ENCODE measurements at regions not wholly inside any gene's neighbourhood (a gene's known extent, or its start where the extent isn't known, plus 50 kb on each side); places are given as distances from the start of the nearest gene placed in this dataset.
A peak's percentile ranks its signal among the peaks of the same experiment; 100 is the strongest.

DNA sequence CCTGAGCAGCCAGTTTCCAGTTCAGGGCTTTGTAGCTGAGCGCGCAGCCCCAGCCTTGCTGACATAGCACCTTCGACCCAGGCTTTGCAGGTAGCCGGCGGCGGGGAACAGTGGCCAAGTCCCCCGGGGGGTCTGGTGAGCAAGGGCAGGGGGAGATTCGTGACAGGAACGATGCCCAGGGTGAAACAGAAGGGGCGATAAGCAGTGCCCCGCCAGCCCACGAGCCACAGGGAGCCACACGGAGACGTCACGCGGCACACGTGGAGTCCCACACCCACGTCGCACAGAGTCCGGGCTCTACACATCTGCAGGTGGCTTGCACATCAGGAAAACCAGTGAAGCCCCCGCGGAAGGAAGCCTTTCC lies 127.2 kb downstream of the SOX1 start:
- DNase-seq (ENCODE audit: low spot score) = peak; percentile 58

- no peak for DNase-seq (ENCODE audit: low spot score)
Measured at GRCh38 chr13:112194579-112194978, 127.6 kb downstream of the SOX1 start.

DNA sequence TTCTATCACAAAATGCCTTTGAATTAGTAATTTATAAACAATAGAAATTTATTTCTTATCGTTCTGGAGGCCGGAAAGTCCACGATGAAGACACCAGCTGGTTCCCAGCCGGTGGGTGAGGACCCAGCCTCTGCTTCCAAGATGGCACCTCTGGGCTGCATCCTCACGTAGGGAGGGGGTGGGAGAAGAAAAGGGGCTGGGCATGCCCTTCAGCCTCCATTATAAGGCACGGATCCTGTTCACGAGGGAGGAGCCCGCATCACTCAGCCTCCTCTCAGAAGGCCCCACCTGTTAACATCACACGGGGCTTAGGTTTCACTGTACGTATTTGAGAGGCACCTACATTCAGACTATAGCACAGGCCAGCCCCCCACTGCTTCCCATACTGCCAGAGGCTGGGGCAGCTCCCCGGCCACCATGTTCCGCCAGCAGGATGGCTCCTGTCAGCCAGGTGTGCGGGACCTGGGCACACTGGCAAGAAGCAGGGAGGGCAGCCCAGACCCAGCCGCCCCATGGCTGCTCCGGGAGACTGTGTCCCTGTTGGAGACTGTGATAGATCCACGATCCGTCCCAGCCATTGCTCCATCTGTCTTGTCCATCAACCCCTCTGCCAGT lies 131.6 kb downstream of the SOX1 start:
- peak; percentile 55 for DNase-seq (ENCODE audit: low spot score)

- DNase-seq (ENCODE audit: low spot score) = peak; percentile 37
Measured at GRCh38 chr13:112200200-112200599, 133.3 kb downstream of the SOX1 start.

DNA sequence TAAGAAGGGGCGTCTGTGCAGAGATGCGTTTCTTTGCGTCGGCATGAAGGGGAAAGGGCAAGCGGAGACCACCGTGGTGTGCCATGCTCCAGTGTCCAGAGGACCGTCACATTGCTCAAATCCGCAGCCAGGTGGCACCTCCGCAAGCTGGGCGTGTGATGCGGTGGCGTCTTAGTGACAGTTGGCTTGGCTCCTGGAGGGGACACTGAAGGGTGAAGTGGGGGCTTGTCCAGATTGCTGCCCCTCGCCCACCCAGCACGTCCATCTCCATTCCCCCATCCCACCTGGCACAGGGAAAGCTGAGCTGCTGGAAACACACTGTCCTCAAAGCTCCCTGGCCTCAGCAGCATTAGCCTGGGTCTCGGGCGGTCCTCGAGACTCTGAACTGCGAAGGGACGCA lies 135.3 kb downstream of the SOX1 start:
- DNase-seq (ENCODE audit: low spot score) = no peak

- DNase-seq (ENCODE audit: low spot score) = no peak
Measured at GRCh38 chr13:112202966-112203365, 136.0 kb downstream of the SOX1 start.

- DNase-seq (ENCODE audit: low spot score) = no peak
Measured at GRCh38 chr13:112203614-112204013, 136.7 kb downstream of the SOX1 start.

DNA sequence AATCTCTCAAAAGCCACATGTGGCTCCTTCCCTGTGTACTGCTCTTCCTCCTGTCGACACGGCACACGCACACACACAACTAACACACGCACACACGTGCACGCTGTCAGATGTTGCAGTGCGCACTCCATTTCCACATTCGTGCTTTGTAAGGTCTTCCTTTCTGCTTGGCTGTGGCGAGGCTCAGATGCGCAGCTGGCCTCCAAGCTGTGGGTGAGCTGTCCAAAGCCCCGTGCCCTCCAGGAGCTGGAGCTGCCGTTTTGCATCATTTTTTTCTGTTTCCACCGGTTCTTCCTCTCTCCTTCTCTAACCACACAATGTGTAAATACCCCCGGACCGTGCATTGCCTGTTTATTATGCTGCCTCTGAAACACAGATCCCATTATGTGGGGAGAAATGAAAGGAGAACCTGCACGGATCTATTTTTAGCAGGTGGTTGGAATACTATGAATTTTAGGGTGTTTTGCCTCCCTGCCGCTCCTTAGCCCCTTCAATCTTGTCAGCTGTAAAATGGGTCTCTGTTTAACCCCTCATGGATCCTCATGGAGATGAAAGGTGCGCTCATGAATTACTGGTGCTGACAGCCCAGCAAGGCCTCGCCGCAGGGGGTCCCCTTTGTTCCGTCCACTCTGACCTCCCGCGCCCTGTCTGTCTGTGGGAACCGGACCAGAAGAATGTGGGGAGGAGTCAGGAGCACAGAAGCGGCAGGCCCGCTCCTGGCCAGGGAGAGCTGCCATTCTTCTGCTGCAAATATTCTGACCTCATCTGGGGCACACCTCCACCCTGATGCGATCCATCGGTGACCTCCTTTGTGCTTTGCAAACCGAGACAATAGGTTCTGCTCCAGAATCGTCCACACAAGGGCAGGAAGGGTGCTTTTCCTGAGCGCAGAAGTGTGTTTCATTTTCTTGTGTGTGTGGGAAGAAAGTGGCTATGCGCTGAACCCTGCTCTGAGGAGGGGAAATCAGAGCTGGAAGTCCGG lies 137.7 kb downstream of the SOX1 start:
- peak; percentile 38 for DNase-seq (ENCODE audit: low spot score)

GRCh38 chr13:112205990-112206389 lies 139.0 kb downstream of the SOX1 start:
- peak; percentile 44 for DNase-seq (ENCODE audit: low spot score)

- peak; percentile 20 for DNase-seq (ENCODE audit: low spot score)
Measured at GRCh38 chr13:112207129-112207528, 140.2 kb downstream of the SOX1 start.

DNA sequence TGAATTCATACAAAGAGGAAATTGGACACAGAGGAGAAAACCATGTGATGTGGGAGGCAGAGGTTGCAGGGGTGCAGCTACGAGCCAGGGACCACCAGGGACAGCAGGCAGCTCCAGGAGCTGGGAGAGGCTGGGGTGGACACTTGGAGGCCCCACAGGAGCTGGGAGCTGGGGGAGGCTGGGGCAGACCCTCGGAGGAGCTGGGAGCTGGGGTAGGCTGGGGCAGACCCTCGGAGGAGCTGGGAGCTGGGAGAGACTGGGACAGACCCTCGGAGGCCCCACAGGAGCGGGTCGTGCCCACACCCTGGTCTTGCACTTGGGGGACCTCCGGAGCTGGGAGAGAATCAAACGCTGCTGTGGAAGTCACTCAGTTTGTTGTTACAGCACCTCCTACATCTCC lies 141.7 kb downstream of the SOX1 start:
- peak; percentile 46 for DNase-seq (ENCODE audit: low spot score)

DNA sequence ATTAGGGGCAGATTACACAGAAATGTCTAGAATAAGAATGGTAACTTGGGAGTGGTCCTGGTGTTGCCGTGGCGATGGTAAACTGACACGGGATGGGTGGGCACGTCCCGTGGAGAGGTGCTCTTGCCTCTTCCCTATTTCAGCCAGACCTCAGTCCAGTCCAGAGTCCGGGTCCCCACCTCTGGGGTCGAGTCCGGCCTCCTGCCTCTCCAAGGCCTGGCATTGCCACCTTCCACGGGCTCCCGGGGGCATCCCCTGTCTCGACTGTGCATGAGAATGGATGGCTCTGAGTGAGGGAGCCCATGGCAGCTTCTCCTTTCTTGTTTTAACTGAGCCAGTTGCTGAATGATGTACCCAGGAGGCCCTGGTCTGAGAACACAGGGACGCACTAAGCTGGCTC lies 142.3 kb downstream of the SOX1 start:
- peak; percentile 47 for DNase-seq (ENCODE audit: low spot score)

DNA sequence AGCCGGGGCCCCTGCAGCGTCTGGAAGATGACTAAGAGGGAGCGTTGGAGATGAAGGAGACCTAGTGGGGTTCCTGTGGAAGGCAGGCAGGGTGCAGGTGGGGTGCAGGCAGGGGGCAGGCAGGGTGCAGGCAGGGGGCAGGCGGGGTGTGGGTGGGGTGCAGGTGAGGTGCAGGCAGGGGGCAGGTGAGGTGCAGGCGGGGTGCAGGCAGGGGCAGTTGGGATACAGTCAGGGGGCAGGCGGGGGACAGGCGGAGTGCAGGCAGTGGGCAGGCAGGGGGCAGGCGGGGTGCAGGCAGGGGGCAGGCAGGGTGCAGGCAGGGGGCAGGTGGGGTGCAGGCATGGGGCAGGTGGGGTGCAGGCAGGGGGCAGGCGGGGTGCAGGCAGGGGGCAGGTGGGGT lies 142.8 kb downstream of the SOX1 start:
- DNase-seq (ENCODE audit: low spot score) = peak; percentile 53

DNA sequence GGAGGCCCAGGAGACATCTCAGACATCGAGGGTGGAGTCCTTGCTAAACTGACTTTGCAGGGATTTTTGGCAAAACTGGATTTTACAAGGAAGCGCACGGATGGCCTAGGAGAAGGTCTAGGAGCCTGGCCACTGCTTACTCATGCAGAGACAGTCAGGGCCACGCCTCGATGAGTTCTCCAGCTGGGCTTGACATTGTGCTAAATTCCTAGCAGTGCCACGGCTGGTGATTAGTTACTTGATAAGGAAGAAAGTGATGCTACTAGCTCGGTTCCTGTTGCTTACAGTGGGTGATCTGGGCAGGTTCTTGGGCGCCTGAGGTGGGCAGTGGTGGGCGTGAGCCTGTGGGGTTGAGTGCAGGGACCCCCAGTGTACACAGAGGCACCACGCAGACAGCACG lies 143.4 kb downstream of the SOX1 start:
- peak; percentile 55 for DNase-seq (ENCODE audit: low spot score)

GRCh38 chr13:112212533-112212932 lies 145.6 kb downstream of the SOX1 start:
- DNase-seq (ENCODE audit: low spot score) = no peak

DNA sequence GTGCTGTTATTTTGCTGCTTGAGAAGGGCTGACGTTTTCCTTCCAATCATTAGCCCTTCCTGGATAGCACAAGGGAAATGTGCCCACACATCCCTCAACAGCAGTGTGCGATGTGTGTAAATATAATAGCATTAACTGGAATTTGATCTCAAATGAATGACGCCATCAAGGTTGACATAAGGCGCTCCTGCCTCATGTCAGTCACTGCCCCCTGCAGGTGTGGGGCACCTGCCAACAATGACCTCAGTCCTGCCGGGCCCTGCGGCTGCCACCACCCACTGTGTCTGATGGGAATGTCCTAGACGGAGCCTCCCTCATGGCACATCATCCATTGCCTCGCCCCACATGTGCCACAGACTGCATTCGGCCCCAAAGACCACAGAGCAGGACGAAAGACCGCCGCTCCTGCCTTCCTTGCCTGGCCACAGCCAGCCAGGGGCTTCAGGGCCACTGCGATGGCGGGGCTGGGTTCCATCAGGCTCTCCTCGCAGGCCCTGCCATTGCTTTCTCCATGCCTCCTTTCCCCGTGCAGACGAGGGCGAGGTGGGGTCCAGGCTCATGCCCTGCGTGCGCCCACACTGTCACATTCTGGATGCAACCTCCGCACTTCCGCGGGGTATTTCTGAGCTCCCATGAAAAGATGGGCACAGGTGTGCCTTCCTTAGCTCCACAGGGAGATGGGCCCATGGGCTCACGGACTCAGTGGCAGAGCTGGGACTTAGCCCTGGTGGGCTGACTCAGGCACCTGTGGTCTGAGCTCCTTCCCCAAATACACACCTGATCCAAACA lies 146.7 kb downstream of the SOX1 start:
- peak; percentile 53 for DNase-seq (ENCODE audit: low spot score)

DNA sequence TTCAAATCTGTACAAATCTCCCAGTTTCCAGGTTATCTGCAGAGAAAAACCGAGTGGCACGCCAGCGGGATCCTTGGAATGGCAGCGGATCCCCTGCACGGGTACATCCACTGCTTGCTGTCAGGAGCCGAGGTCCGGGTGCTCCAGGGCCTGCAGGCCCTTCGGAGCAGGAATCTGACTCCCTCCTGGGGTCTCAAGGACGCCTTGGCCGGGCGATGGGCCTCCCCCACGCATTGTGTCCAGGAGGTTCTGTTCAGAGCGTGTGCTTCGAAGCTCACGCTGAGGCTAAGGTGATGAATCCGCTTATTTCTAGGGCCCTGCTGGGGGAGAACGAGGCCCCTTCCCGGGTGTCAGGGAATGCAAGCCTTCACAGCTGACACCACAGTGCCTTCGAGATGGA lies 148.9 kb downstream of the SOX1 start:
- DNase-seq (ENCODE audit: low spot score) = no peak

DNA sequence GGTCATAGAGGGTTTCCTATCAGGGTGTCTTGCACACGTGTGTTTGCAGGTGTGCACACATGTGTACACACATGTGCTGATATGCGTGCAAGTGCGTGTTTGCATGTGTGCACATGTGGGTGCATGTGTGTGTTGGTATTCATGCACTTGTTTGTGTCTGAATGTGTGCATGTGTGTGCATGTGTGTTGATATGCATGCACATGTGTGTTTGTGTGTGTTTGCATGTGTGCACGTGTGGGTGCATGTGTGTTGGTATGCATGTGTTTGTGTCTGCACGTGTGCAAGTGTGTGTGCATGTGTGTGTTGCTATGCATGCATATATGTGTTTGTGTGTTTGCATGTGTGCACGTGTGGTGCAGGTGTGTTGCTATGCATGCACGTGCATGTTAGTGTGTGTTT lies 150.5 kb downstream of the SOX1 start:
- DNase-seq (ENCODE audit: low spot score) = peak; percentile 12

GRCh38 chr13:112218416-112218815 lies 151.5 kb downstream of the SOX1 start:
- DNase-seq (ENCODE audit: low spot score) = peak; percentile 22

DNA sequence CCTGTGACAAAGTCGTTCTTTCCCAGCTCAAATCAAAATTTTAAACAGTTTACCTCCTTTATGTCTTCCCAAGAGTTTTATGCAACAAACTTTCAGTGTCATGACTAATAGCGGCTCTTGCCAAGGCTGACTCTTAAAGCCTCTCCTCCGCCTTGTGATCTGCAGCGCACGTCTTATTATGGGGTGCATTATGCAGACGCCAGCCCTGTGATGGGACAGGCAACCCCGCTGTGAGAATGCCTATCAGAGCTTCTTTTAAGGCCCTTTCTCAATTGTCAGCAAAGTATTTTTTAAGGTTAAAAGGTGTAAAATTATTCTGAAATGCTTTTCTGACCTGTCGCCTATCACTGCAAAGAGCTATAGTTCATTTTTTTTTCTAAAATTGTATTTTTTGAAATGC lies 152.8 kb downstream of the SOX1 start:
- no peak for DNase-seq (ENCODE audit: low spot score)

DNA sequence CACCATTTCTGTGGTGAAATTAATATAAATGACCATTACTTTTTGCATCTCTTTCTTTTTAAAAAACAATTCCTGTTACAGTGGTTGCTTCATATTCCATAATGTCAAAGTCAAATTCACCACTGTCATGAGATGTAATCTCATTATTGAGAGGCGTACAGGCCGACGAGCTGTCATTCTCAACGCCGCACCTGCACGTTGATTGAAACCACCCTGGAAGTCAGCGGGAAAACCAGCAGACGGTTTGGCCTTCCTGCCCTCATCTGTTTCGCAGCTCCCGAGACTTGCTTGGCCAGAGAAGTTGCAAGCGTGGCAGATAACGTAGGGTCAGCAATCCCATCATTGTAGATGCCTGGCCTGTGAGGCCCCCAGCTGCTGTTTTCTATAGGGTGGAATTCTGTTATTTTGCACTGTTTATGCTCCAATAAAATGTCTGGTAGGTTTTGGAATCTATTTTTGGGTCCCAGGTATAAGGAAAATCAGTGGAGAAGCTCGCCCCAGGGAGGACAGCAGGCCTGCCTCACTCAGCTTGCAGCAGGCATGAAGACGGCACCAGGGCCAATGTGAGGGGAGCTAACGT lies 153.4 kb downstream of the SOX1 start:
- DNase-seq (ENCODE audit: low spot score) = peak; percentile 11

DNA sequence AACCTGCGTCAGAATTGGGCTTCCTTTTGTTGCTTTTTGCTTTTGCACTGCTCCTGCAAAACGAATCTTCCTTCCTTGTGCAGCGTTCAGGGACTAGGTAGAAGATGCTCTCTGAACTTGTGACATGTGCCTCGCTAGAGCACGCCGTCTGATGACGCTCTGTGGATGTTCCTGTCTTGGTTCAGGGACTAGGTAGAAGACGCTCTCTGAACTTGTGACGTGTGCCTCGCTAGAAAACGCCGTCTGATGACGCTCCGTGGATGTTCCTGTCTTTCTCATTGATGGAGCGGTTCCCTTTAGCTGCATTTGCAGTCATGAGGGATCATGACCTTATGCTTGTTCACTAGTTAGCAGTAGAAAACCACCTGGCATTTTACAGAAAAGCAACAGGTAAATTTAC lies 154.0 kb downstream of the SOX1 start:
- DNase-seq (ENCODE audit: low spot score) = no peak
